Fibroblast of lung (primary cell): ENCODE measurements at regions not wholly inside any gene's neighbourhood (a gene's known extent, or its start where the extent isn't known, plus 50 kb on each side); places are given as distances from the start of the nearest gene placed in this dataset.

Experiments
- CTCF ChIP-seq, 2 donors: IDR thresholded peaks in 1 of 2; conservative IDR thresholded peaks in 1 of 2; 1 replicate in 1 of 2; 2 replicates in 1 of 2; pipeline ENCODE4 v1.5.1; 2011 to 2012; ENCODE audit warnings: low read length in 2 of 2, control low read depth in 1 of 2, inconsistent platforms in 1 of 2, low read depth in 1 of 2, mild to moderate bottlenecking in 1 of 2
- EZH2 ChIP-seq: IDR thresholded peaks from 2 replicates; pipeline ENCODE4 v1.5.1; 2012; ENCODE audit warnings: low read length, control low read depth, mild to moderate bottlenecking; ENCODE audit errors: missing control alignments

DNA sequence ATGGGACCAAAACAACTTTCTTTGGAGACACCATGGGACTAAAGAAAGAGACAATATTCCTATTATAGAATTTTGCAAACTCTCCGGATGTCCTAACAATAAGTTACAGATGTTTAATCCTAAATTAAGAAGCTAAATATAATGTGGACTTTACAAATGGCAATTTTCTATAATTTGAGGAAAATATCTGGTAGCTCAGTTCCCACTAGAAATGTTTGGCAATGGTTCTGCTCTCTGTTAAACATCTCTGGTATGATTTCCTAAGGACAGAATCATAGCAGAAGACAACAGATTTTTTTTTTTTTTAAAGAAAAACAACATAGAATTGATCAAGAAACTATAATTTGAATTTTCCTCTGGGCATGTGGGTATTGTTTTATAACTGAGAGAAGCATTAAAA is 232.8 kb downstream of the ENC1 start:
- TF ChIP-seq CTCF (conservative IDR thresholded peaks at IDR 0.05 in 1 of 2, IDR thresholded peaks at IDR 0.05 in 1 of 2; ENCODE audit: low read depth in 1 of 2, low read length in 2 of 2) (no peak), EZH2 (no peak)
